Colonic mucosa (tissue), 4 donors: ENCODE measurements at regions not wholly inside any gene's neighbourhood (a gene's known extent, or its start where the extent isn't known, plus 50 kb on each side); places are given as distances from the start of the nearest gene placed in this dataset.
"Not testable (repeated sequence)": the region's sequence is repeated elsewhere in the genome, so short reads cannot be mapped to it uniquely, and the experiment has no call there.

Source experiments
- DNase-seq: peaks from one replicate; pipeline ENCODE4 v3.0.0-alpha.2; 2020
- H3K27ac ChIP-seq: fragments of 200-600 bp; one replicate; pipeline ENCODE4 v1.8.0; 2021
- H3K27me3 ChIP-seq: fragments of 200-600 bp; one replicate; pipeline ENCODE4 v1.8.0; 2021
- H3K36me3 ChIP-seq: fragments of 200-600 bp; one replicate; pipeline ENCODE4 v1.8.0; 2021
- H3K4me1 ChIP-seq: fragments of 200-600 bp; one replicate; pipeline ENCODE4 v1.8.0; 2021; ENCODE audit warnings: mild to moderate bottlenecking
- H3K4me3 ChIP-seq: fragments of 200-600 bp; one replicate; pipeline ENCODE4 v1.8.0; 2021
- H3K9ac ChIP-seq, 2 donors: one replicate each; pipeline ENCODE4 v1.7.0; 2013; ENCODE audit warnings: control low read depth in 2 of 2, low read depth in 2 of 2, low read length in 2 of 2
- H3K9me3 ChIP-seq: fragments of 200-600 bp; one replicate; pipeline ENCODE4 v1.8.0; 2021
- CTCF ChIP-seq: fragments of 200-600 bp; IDR thresholded peaks from one replicate; pipeline ENCODE4 v1.8.0; 2022; ENCODE audit warnings: antibody characterized with exemption, mild to moderate bottlenecking
- intact Hi-C: fragments of 100-400 bp; cut with DNase I; formaldehyde crosslinking; loops from one replicate; pipeline ENCODE4 v1.14.1; 2022
- donor health status: healthy.
- donor health status: DM: no; HTN: no; CAD: no.
- donor health status: DM: no; HTN: no; CAD: no.

- no peaks in the 10 kb centered on the region for H3K4me1 ChIP-seq
- H3K9me3 ChIP-seq, result no peaks in the 10 kb centered on the region
- intact Hi-C loops, result no loop called here
- DNase-seq, result no peak
- no peaks in the 10 kb centered on the region for H3K27me3 ChIP-seq
- H3K36me3 ChIP-seq, result no peaks in the 10 kb centered on the region
- H3K4me3 ChIP-seq, result no peak overlapping the region
- H3K9ac ChIP-seq, result no peak overlapping the region
- no peak for TF ChIP-seq CTCF
- no peak overlapping the region for H3K27ac ChIP-seq
Measured at GRCh38 chr7:108652886-108653285, 83.2 kb downstream of the DNAJB9 start.

GRCh38 chr7:108653526-108653925 lies 83.9 kb downstream of the DNAJB9 start:
- no peaks in the 10 kb centered on the region for H3K36me3 ChIP-seq
- no peaks in the 10 kb centered on the region for H3K4me1 ChIP-seq
- no peak overlapping the region for H3K27ac ChIP-seq
- TF ChIP-seq CTCF, result no peak
- H3K4me3 ChIP-seq, result no peak overlapping the region
- no peak overlapping the region for H3K9ac ChIP-seq
- H3K27me3 ChIP-seq, result no peaks in the 10 kb centered on the region
- intact Hi-C loops, result no loop called here
- H3K9me3 ChIP-seq, result no peaks in the 10 kb centered on the region
- DNase-seq, result no peak

GRCh38 chr7:108657140-108657726 lies 87.6 kb downstream of the DNAJB9 start:
- H3K36me3 ChIP-seq, H3K9me3 ChIP-seq, intact Hi-C loops, DNase-seq, H3K27me3 ChIP-seq, H3K27ac ChIP-seq, H3K4me1 ChIP-seq, H3K9ac ChIP-seq, H3K4me3 ChIP-seq: not testable (repeated sequence)

GRCh38 chr7:108659261-108659660 lies 89.6 kb downstream of the DNAJB9 start:
- intact Hi-C loops, result no loop called here
- Histone ChIP-seq H3K9ac (no peak overlapping the region), H3K27ac (no peak overlapping the region), H3K27me3 (no peaks in the 10 kb centered on the region), H3K9me3 (no peaks in the 10 kb centered on the region), H3K36me3 (no peaks in the 10 kb centered on the region), H3K4me1 (no peaks in the 10 kb centered on the region), H3K4me3 (no peak overlapping the region)
- DNase-seq, result no peak
- TF ChIP-seq CTCF, result no peak

GRCh38 chr7:108659867-108660266 lies 90.2 kb downstream of the DNAJB9 start:
- no peaks in the 10 kb centered on the region for H3K4me1 ChIP-seq
- no peak for DNase-seq
- H3K27ac ChIP-seq, result no peak overlapping the region
- H3K9ac ChIP-seq, result no peak overlapping the region
- no peaks in the 10 kb centered on the region for H3K36me3 ChIP-seq
- H3K27me3 ChIP-seq, result no peaks in the 10 kb centered on the region
- no peaks in the 10 kb centered on the region for H3K9me3 ChIP-seq
- intact Hi-C loops, result no loop called here
- TF ChIP-seq CTCF, result no peak
- no peak overlapping the region for H3K4me3 ChIP-seq

- DNase-seq, result no peak
- Histone ChIP-seq H3K36me3 (no peaks in the 10 kb centered on the region), H3K9ac (no peak overlapping the region), H3K9me3 (no peaks in the 10 kb centered on the region), H3K4me1 (no peaks in the 10 kb centered on the region), H3K4me3 (no peak overlapping the region), H3K27me3 (no peaks in the 10 kb centered on the region), H3K27ac (no peak overlapping the region)
- intact Hi-C loops, result no loop called here
- no peak for TF ChIP-seq CTCF
Measured at GRCh38 chr7:108660465-108660864, 90.8 kb downstream of the DNAJB9 start.
